ENCODE measurements at regions not wholly inside any gene's neighbourhood (a gene's known extent, or its start where the extent isn't known, plus 50 kb on each side); places are given as distances from the start of the nearest gene placed in this dataset.

- TF ChIP-seq CTCF (IDR thresholded peaks at IDR 0.05) (no peak), POLR2A (IDR thresholded peaks at IDR 0.05) (no peak)
Observed at GRCh38 chr10:90674461-90674860, 183.4 kb downstream of the HTR7 start.
